NCI-H1436 (cell line): ENCODE measurements at regions not wholly inside any gene's neighbourhood (a gene's known extent, or its start where the extent isn't known, plus 50 kb on each side); places are given as distances from the start of the nearest gene placed in this dataset.

Experiments
- DNase-seq: peaks from one replicate; lab custom pipeline; 2025; lab: John Stamatoyannopoulos, UW

DNA sequence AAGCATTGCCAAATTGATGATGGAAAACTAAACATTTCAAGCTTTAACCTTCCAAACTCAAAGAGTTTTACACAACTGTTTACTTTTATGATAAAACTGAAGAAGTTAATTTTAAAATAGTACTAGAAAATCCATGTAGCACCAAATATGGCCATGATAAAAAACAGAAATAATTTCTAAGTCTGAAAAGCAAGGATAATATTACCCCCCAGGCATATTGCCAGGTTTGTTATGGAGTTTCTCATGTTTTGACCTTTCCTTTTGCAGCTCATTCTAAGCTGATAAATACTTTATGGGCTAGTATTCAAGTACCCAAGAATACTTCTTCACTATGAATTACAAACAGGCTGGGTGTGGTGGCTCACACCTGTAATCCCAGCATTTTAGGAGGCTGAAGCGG is 209.9 kb upstream of the ZFP64 start:
- DNase-seq, result no peak

DNA sequence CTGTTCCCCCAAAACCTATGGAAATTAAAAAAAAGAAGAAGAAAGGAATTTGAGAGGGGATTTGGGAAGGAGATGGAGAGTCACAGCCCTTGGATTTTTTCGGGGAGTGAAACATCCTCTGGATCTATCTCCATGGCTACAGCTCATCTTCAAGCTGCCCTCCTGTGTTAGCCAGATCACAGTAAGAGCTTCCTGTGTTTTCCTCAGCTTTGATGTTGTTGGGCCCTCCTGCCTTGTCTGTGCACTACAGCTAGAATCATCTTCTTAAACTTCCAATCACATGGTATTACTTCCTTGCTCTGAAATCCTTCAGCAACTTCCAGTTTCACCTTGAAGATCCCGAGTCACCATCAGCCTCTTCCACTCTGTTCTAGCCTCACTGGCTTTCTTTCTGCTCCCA is 207.8 kb upstream of the ZFP64 start:
- no peak for DNase-seq

DNA sequence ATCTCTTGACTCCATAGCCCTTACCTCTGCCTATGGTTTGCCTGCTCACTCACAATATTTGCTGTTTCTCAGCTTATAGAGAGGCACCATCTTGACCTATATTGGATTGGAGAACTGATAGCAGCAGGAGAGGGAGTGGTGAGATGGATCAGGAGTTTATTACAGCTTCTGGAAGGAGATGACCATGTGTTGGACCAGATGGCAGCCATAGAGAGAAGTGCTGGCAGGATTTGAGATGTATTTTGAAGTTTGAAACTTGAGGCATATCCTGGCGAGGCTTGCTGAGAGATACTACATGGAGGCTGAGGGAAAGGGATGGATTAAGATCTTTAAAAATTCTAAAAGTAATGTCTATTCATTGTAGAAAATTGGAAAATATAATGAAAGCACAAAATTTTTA is 198.0 kb upstream of the ZFP64 start:
- DNase-seq, result no peak

DNA sequence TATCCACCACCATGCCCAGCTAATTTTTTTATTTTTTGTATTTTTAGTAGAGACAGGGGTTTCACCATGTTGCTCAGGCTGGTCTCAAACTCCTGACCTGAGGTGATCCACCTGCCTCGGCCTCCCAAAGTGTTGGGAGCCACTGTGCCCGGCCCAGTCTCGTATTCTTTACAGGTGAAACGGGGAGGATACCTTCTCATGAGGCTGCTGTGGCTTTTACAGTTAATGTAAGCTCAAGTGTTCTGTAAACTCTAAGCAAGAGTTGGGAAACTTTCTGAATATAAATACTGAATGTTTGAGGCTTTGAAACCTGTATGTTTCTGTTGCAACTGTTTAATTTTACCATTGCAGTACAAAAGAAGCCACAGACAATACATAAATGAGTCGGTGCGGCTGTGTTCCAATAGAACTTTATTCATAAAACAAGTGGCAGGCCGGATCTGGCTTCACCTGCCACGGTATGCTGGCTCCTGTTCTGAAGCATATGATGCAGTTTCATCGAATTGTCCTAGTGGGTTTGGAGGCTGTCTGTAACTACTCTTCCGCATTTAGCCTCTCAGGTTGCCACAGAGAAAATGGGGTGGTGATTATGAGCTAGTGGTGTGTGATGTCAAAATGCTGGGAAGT is 192.5 kb upstream of the ZFP64 start:
- no peak for DNase-seq

DNA sequence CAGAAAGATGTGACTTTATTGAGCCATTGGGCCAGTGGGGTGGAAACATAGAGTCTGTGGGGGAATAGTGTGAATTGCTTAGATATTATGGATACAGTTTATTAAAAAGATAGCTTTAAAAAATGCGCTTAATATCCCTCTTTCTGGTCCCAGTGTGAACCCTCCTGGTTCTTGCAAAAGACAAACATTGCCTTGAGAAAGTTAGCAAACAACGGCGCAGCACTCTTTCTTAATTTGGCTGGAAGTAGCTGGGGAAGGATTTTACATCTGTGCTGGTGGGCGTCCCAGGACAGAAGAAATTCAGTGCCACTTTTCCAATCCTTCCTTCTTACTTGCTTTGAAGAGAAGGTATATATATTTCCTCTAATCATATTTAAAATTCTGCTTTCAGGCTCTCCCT is 191.4 kb upstream of the ZFP64 start:
- DNase-seq, result no peak

DNA sequence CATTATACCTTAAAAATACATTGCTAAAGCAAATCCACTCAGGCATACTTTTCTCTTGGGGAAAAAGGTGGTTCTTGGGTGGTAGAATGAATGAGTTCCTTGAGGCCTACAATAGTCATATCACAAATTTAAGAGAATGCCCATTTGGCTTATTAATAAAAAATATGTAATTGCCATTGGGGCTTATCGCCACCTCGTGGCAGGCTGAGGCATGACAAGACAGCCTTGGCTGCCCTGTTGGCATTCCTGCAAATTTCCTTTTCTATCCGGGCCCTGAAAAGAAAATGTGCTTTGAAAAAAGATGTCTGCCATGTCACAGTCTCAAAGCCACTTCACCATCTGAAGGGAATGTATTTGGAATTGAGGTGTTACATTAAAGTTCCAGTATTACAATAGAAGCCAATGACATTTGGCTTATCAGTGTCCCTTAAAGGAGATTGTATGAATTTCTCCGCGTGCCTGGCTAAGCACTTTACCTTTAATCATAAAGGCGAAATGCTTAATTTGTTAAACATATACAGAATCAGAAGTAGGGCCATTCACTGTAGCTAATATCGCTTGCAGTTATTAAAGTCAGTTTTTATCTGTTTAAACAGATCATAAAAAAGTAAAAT is 188.3 kb upstream of the ZFP64 start:
- no peak for DNase-seq

DNA sequence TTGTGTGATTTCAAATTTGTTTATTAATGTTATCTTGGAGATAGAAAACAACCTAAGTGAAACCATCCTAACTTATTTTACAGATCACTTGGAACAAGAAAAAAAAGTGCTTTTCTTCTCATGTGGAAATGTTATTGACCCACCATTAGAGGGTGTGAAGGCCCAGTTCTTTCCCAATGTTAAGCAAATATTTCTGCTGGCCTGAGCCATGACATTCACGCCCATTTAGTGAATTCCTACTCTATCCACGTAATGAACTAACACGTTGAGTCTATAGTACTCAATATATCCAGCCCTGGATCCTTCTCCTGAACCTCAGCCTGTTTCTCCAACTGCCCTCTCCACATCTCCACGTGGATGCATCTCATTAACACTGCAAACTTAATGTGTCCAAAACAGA is 180.6 kb upstream of the ZFP64 start:
- no peak for DNase-seq

DNA sequence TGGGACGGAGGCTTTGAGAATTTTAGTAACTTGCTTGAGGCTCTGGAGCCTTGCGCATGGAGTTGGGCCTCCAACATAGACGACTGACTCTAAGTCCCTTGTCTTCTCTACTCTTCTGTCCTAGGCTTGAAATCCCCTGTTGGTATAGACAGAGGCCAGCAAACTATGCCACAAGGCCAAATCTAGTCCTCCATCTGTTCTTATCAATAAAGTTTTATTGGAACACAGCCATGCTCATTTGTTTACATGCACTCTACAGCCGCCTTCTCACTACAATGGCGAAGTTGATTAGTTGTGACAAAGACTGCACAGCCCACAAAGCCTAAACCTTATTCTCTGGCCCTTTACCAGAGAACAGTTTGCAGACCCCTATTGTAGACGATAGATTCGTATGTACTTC is 174.1 kb upstream of the ZFP64 start:
- DNase-seq, result no peak

DNA sequence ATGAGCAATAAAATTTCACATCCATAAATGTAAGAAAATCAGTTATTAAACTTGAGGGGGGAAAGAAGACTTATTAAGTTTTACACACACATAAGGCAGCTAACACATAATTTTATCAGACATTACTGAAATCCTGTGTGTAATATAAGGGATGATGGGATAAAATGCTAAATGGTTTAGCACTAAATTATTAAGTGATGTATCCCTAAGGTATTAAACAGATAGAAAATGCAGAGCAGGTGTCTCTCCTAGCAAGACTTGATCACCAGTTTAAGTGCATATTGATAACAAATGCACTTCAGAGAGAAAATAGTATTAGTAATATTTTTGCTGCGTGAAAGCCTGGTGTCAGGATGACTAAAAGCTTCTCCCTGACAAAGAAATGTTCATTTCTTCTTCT is 172.8 kb upstream of the ZFP64 start:
- DNase-seq, result no peak

DNA sequence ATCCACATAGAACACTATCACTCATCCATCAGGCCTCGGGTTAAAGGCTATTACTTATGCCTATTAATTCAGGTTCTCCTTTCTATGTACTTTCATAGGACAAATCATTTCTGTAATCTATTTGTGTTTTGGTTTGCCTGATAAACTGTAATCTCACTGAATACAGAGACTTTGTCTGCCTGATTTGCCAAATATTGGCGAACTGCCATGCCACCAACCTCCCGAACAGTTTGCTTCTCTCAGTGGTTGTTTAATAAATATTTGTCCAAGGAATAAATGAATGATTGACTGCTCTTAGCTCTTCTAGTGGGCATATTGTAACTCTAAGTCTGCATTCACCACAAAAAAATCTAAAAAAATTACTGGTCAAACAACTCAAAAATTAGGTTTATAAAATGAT is 170.1 kb upstream of the ZFP64 start:
- no peak for DNase-seq

DNA sequence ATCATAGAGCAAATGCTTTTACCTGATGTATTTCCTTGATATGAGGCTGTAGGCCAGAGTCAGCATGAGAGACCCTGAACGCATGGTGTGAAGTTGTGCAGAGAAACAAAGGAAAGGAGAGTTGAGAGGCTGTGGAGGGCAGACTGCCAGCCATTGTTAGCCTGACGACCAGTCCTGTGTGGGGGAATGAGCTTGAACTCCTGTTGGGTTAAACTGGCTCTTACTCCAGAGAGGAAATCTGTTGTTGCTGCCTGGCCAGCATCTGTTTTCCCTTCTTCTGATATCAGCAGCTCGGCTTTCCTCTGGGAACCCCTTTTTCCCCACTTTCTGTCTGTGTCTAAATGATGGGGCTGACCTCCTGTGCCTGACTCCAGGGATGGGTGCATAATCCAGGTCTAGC is 158.2 kb upstream of the ZFP64 start:
- DNase-seq, result no peak

DNA sequence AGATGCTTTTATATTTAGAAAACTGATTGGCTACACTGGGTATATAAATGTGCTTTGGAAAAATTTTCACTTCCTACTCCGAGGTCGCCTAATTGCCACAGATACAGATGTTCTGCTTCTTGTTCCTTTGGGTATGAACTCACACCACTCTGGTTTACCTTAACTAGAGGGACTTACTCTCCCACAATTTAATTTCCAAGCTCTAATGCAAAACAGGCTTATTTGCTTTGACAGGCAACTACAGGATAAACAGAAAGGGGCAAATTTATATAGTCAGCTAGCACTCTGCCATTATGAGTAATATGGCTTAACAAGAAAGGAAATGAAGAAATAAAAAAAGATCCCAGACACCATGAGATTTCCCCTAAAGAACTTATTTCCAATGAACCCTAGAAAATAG is 156.9 kb upstream of the ZFP64 start:
- DNase-seq, result no peak

DNA sequence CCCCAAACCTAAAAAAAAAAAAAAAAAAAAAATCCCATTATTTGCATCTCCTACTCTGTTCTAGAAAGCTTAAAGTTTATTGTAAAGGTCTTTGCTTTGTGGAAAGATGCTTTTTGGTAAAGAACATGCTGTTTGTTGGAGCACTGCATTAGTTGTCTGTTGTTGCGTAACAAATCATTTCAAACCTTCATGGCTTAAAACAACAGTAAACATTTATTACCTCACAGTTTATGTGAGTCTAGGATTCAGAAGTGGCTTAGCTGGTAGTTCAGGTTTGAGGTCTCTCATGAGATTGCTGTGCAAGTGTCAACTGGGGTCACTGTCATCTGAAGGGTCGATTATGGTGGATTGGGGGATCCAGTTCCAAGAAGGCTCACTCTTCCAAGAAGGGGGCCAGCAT is 155.2 kb upstream of the ZFP64 start:
- no peak for DNase-seq

DNA sequence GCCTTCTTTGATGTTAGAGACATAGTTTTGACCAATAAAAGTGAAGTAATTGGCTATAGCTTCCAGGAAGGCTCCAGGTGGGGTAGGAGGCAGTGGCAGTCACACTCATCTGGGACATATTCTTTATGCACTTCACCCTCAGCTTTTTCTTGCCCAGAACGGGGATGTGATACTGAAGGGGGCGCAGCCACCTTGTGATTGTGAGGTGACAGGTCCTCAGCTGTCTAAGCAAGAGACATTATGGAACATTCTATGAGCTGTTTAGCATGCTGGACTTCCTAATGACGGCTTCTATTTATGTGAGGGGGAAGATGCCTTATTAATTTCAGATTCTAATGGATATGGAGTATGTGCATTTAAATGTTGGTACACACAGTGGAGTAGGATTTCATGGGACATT is 151.3 kb upstream of the ZFP64 start:
- no peak for DNase-seq

DNA sequence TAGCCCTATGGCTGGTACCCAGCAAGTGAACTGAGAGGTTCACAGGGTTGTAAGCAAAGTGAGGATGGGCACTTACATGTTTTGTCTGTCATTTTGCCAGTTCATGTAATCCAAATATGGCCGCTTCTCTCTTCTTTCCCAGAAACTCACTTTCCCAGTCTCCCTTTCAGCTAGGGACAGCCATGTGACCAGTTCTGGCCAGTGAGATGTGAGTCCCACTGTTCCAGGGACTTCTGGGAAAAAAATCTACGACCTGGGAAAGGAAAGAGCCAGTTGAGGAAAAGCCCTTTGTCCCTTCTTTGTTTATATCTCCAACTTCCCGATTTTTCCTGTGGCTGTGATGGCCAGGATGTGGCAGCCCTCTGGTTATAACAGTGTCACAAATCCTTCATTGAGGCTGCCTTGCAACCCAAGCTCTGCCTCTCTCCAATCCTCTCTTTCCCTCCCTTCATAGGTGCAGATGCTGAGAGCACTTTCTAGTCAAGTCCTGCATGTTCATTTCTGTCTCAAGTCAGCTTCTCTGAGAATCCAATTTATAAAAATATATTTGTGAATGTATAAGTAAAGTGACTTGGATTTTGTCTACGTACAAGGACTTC is 148.6 kb upstream of the ZFP64 start:
- DNase-seq, result no peak

DNA sequence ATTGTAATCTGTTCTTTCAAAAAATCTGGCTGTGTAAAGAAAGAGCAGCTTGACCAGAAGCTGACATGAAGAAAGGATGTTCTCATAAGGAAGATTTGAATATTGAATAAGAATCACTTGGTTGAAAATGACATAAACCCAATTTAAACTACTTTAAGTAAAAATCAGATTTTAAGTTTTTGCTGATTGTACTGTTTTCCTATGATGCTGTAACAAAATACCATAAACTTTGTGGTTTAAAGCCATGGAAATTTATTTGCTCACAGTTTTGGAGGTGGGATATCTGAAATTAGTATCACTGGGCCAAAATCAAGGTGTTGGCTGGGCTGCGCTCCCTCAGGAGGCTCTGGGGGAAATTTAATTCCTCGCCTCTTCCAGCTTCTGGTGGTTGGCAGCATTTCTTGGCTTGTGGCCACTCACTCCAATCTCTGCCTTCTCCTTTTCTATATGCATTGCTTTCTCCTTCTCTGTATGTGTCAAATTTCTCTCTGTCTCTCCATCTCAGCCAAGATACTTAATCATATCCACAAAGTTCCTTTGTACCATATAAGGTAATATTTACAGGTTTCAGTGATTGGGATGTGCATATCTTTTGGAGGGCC is 141.2 kb upstream of the ZFP64 start:
- DNase-seq, result no peak

DNA sequence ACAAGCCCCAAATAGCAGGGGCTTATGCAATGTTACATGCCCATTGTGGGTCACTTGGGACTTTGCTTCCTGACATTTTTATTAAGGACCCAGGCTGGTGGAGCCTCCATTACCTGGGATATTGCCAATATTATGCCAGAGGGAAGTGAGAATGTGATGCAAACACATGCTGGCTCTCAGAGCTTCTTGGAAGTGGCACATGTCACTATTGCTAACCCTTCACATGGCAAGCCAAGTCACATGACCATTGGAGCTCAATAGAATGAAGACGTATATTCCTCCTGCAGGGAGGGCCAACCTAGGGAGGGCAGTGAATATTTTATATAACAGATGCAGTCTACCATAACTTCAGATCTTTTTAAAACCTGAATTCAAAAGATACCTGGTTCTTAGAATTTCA is 140.7 kb upstream of the ZFP64 start:
- no peak for DNase-seq

DNA sequence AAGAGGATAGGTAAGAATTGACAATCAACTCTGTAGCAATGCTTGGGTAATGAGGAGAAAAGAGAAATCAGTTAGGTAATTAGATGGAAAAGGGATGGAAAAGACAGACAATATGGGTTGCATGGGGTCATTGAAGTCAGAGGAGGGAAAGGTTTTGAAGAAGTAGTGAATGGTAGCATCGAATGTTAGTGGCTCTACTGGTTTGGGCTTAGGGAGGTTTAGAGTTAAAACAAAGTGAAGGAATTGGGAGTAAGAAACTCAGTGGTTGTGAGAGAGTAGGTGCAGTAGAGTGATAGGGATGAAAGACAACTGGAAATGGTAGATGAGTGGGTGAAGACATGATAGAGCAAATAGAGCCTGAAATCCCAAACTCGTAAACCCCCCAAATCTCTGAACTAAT is 140.1 kb upstream of the ZFP64 start:
- no peak for DNase-seq

DNA sequence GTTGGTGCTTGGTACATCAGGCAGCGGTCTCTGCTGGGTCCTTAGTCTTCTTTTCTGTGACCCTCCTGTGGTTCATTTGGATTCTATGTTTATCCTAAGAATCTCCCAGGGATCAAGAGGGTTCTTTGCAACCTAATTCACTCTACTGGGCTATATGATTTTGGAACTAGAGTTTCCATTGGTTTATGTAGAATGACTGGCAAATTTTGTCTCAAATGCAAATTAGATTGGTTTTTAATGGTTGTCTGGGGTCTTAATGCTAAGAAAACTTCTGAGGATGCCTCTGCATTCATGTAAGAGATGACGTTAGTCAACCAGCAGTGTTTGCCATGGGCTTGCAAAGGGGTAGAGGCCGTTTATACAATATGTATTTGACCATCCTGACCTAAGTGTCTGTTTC is 129.8 kb upstream of the ZFP64 start:
- no peak for DNase-seq

DNA sequence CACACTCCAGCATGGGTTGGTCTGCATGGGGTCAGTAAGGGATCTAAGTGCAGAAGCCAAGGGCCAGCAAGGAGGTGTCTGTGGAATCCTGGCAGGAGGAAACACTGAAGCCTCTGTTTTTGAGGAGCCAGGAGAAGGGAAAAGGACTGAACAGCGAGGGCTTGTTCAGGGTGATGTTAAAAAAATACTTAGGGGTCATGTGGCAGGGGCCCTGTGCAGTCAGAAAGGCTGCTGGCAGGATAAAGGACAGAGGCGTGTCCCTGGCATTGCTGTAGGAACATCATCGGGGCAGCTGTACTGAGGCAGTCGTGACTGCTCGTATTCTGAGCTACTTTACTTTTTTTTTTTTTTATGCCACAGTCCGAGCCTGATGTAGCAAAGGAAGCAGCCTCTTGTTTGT is 127.1 kb upstream of the ZFP64 start:
- DNase-seq, result no peak

DNA sequence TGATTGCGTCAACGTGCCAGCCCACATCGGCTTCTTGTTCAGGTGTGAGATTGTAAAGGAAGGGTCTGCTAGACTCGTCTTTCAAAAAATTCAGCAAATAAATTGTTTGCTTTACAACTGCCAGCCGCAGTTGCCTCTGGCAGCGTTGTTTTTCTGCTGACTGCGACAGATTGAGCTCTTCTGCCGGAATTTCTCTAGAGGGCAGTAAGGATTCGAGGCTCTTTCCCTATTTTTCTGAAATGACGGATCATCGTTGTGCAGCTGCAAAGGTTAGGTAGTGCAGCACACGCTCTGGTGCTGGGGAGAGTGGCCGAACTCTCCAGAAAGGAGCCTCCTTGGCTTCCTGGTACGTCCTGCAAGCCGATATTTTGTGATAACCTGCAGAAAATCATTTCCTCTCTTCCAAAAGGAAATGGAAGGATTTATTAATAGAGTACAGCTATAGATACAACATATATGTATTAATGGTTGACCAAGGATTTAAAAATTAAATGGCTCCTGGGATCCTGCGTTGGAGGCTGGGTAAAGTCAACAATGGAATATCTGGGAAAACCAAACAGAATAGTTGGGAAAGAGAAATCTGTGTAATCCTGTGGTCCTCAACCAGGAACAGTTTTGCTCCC is 121.9 kb upstream of the ZFP64 start:
- DNase-seq, result no peak

DNA sequence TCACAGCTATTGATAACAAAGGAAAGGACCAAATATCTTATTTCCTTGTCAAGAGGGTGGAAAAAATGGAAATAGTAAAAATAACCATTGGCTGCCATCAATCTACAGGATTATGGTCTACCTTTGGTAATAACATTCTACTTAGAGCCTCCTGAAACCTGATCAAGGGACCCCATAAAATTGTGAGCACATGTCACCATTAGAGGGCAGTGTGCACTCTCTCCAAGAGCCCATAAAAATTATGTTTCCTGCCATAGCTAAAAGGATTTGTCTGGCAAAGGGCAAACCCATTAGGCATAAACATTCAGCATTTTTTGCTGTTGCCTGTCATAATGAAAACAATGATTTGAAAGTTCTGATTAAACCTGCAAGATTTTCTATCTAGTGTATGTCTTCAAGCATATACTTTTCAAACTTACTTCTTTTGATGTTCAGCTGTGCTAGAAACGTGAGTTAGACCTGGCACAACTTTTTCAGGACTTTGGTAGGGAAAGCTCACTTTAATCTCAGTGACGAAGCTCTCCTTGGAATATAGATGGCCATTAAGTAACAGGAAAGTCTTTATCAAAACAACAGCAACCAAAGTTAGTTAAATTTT is 120.7 kb upstream of the ZFP64 start:
- DNase-seq, result peak; percentile 47
